IMR-90 (cell line): ENCODE measurements at regions not wholly inside any gene's neighbourhood (a gene's known extent, or its start where the extent isn't known, plus 50 kb on each side); places are given as distances from the start of the nearest gene placed in this dataset.

Source experiments
- CEBPB ChIP-seq: IDR thresholded peaks from 2 replicates; pipeline ENCODE4 v1.6.1; 2012; ENCODE audit warnings: low read depth, low read length, improper control_type of control experiment
- CHD1 ChIP-seq: IDR thresholded peaks from 2 replicates; pipeline ENCODE4 v1.6.1; 2012; ENCODE audit warnings: low read depth, low read length, improper control_type of control experiment
- CTCF ChIP-seq: conservative IDR thresholded peaks from 2 replicates; pipeline ENCODE4 v1.5.1; 2012; ENCODE audit warnings: mild to moderate bottlenecking, low read depth, low read length, improper control_type of control experiment
- ELK1 ChIP-seq: fragments of 150-350 bp; IDR thresholded peaks from 2 replicates; pipeline ENCODE4 v1.6.1; 2016; ENCODE audit warnings: low read depth, mild to moderate bottlenecking, low read length, moderate library complexity, borderline replicate concordance
- MAFK ChIP-seq: IDR thresholded peaks from 2 replicates; pipeline ENCODE4 v1.6.1; 2012; ENCODE audit warnings: low read depth, low read length, improper control_type of control experiment
- MXI1 ChIP-seq: IDR thresholded peaks from 2 replicates; pipeline ENCODE4 v1.6.1; 2012; ENCODE audit warnings: low read depth, mild to moderate bottlenecking, low read length, moderate library complexity, borderline replicate concordance
- POLR2A ChIP-seq: IDR thresholded peaks from 2 replicates; pipeline ENCODE4 v1.6.1; 2012; ENCODE audit warnings: mild to moderate bottlenecking, low read depth, low read length
- RAD21 ChIP-seq: IDR thresholded peaks from 2 replicates; pipeline ENCODE4 v1.6.1; 2012; ENCODE audit warnings: low read length, improper control_type of control experiment
- RFX5 ChIP-seq: IDR thresholded peaks from 2 replicates; pipeline ENCODE4 v1.8.0; 2012; ENCODE audit warnings: low read depth, mild to moderate bottlenecking, low read length, moderate library complexity
- SMC3 ChIP-seq: fragments of 150-350 bp; IDR thresholded peaks from 2 replicates; pipeline ENCODE4 v1.6.1; 2016; ENCODE audit warnings: low read depth, mild to moderate bottlenecking, antibody characterized with exemption, low read length, moderate library complexity
- USF2 ChIP-seq: fragments of 150-350 bp; IDR thresholded peaks from 2 replicates; pipeline ENCODE4 v1.6.1; 2017; ENCODE audit warnings: mild to moderate bottlenecking, antibody characterized with exemption, low read length, low read depth

GRCh38 chr21:16625491-16625890, 887.4 kb upstream of the CXADR start:
- TF ChIP-seq CTCF: no peak
- no peak for TF ChIP-seq RFX5
- no peak for TF ChIP-seq RAD21
- no peak for TF ChIP-seq POLR2A
- no peak for TF ChIP-seq MXI1
- TF ChIP-seq SMC3: no peak
- no peak for TF ChIP-seq ELK1
- TF ChIP-seq CEBPB: no peak
- no peak for TF ChIP-seq USF2
- TF ChIP-seq CHD1: no peak
- TF ChIP-seq MAFK: no peak
